GM13976 (cell line): ENCODE measurements at regions not wholly inside any gene's neighbourhood (a gene's known extent, or its start where the extent isn't known, plus 50 kb on each side); places are given as distances from the start of the nearest gene placed in this dataset.

Experiments used
- DNase-seq: peaks from one replicate; pipeline ENCODE4 v3.0.0; 2012; ENCODE audit warnings: low spot score
- in situ Hi-C: fragments of 300-500 bp; cut with MboI; formaldehyde crosslinking; loops from one replicate; pipeline ENCODE4 v1.12.0; 2022; ENCODE audit warnings: low sequenced_read_pairs, mixed read lengths, inconsistent platforms; ENCODE audit not compliant: unreplicated experiment
- TF ChIP-seq, protein P1 (sequence below): IDR thresholded peaks from 2 replicates; pipeline ENCODE4 v1.5.1; 2012; ENCODE audit warnings: borderline replicate concordance, mild to moderate bottlenecking; ENCODE audit not compliant: insufficient read depth; ENCODE audit errors: extremely low read depth, missing control alignments, control extremely low read depth

DNA sequence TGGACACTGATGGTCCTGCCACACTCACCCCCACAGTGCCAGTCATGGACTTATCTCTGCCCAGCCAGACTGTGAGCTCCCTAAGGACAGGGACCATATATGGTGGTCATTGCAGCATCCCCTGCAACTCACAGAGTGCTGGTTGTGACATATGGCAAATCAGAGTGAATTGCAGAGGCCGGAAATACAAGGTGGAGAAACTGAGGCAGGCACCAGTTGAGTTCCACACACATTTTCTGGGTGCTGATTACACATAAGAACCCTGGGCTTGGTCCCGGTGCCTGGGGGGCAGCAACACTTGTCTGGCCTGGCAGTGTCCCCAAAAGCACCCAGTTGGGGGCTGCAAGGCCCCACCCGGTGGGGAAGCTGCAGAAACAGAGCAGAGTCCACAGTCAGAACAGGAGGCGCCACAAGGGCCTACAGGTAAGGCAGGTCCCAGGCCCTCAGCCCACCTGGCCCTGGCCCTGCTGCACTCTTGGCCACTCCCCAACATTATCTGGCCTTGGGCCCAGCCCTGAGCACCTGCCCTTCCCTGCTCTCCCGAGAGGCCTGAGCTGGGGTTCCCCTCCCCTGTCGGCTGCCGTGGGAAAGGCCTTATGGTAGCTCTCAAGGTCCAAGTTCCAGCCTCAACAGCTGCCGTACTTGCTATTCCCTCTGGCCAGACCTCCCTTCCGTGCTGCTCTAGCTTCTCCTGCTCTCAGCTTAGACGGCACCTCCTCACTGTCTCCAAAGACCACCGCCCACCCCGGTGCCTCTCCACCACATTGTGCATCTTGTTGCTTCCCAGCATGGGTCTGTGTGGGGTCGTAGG is 140.8 kb upstream of the PTPN1 start:
- no peak for DNase-seq
- in situ Hi-C loops = no loop called here
- TF ChIP-seq, protein P1, sequence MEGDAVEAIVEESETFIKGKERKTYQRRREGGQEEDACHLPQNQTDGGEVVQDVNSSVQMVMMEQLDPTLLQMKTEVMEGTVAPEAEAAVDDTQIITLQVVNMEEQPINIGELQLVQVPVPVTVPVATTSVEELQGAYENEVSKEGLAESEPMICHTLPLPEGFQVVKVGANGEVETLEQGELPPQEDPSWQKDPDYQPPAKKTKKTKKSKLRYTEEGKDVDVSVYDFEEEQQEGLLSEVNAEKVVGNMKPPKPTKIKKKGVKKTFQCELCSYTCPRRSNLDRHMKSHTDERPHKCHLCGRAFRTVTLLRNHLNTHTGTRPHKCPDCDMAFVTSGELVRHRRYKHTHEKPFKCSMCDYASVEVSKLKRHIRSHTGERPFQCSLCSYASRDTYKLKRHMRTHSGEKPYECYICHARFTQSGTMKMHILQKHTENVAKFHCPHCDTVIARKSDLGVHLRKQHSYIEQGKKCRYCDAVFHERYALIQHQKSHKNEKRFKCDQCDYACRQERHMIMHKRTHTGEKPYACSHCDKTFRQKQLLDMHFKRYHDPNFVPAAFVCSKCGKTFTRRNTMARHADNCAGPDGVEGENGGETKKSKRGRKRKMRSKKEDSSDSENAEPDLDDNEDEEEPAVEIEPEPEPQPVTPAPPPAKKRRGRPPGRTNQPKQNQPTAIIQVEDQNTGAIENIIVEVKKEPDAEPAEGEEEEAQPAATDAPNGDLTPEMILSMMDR = no peak

DNA sequence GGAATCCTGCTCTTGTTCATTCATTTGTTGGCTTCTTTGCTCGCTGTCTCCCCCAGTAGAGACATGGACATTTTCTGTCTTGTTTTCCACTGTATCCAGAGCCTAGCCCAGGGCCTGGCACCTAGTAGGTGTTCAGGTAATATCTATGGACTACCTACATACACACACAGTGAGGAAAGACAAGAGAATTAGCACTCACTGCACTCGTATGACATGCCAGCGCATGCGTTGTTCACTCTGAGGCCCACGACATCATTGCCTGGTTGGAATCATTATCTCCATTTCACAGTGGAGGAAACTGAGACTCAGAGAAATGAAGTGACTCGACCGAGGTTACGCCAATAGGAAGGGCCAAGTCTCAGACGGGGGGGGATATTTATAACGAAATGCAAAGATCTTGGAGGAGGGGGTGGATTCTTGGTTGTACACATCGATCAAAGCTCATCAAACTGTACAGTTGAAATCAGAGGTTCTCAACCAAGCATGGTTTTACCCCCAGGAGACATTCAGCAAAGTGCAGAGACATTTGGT is 140.1 kb upstream of the PTPN1 start:
- DNase-seq = no peak
- in situ Hi-C loops = no loop called here
- TF ChIP-seq, protein P1 = no peak

DNA sequence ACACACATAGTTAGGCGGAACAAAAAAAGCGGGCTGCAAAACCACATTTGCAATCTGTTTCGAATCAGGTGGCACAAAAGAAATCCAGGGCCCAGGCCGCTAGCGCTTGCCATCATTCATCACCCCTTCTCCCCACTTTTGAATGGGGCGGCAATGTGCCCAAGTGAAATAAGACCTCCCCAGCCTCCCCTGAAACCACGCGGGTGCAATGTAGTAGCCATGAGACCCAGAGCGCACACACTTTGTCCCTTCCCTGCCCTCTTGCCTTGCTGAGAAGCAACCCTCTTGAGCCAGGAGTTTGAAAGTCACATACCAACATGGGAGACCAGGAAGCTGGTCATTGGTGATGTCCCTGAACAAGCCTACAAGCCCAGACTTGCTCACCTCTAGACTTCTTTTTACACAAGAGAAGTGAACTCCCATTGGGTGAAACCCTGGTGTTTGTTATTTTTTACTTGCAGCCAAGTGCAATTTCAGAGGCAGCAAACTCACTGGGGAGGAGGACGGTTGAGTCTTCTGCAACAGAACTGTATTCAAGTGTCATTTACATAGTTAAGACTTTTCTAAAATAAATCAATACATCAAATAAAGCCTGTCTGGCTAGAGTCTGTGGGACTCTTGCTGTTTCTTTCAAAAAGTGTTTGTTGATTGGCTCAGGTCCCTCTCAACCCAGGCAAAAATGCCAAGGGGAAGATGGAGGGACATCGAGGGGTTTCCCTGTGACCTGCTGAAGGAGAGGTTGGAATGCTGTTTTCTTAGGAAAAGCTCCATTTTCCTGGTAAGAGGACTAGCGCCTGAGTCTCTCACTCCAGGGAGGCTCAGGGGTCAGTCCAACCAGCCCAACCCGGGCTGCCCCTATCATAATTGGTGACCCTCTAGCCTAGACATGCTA is 138.1 kb upstream of the PTPN1 start:
- in situ Hi-C loops = no loop called here
- TF ChIP-seq, protein P1 = no peak
- no peak for DNase-seq

DNA sequence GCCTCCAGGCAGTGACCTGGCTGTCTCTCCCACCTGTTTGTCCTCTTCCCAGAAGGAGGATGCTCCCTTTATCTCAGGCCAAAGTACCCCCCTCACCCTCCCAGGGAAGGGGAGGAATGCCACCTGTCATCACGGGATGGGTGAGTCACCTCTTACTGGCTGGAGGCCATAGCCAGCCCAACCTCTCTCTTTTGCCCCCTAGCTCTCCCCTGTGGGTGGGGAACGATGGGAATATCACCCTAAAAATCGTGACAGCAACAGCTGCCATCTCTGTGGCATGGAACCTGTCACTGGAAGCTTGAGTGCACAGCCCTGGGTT is 137.5 kb upstream of the PTPN1 start:
- TF ChIP-seq, protein P1 = no peak
- DNase-seq = no peak
- in situ Hi-C loops = no loop called here

DNA sequence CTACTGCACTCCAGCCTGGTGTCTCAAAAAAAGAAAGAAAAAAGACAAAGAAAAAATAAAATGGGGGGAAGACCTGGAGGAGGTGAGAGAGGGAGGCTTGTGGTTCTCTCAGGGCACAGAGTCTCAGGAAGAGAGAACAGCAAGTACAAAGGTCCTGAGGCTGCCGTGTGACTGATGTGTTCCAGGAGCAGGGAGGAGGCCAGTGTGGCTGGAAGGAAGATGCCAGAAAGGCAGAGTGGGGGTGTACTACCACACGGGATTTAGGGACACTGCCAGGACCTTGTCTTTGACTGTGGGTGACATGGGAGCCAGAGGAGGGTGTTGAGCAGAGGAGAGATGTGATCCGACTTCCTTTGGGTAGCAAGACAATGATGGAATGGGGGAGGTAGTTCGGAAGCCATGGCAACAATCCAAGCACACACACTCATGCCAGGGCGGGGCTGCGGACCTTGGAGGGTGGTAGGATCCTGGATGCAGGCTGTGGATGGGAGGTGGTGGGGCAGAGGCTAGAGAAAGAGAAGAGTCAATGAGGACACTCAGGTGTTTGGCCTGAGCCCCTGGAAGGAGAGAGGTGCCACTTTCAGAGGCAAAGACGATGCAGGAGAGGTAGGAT is 136.4 kb upstream of the PTPN1 start:
- in situ Hi-C loops = no loop called here
- TF ChIP-seq, protein P1 = no peak
- DNase-seq = no peak

DNA sequence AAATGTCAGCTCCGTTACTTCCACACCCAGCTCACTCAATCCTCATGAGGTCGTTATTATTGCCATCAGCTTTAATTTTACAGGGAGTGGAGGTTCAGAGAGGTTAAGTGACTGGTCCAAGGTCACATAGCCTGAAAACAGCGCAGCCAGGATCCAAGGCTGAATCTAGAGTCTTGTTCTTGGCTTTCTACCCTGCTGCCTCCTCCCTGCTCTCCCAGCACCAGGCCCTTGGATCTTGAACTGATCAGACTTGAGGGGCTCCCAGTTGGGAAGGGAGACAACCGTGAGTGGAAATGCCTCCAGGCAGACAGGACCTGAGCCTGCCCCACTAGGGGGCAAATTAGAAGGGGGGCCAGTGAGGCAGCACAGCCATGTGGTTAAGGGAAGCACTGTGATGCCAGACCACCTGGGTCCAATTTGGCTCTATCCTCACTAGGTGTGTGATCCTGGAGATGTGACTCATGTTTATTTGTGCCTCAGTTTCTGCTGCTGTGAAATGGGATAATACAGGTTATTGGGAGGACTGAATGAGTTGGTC is 135.6 kb upstream of the PTPN1 start:
- in situ Hi-C loops = no loop called here
- no peak for DNase-seq
- TF ChIP-seq, protein P1 = no peak
